ENCODE measurements at regions not wholly inside any gene's neighbourhood (a gene's known extent, or its start where the extent isn't known, plus 50 kb on each side); places are given as distances from the start of the nearest gene placed in this dataset.

DNA sequence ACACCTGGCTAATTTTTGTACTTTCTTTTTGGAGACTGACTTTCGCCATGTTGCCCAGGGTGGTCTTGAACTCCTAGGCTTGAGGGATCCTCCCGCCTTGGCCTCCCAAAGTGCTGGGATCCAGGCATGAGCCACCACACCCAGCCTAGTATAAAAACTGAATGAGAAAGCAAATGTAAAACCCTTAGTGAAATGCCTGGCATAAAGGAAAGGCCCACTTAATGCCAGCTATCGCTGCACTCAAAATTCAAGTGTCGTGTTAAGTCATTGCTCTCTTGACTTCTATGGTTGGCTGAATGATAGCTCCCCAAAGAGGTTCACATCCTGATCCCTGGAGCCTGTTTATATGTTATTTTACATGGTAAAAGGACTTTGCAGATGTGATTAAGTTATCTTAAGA lies 54.4 kb upstream of the PNRC1 start:
- TF ChIP-seq, protein P1, sequence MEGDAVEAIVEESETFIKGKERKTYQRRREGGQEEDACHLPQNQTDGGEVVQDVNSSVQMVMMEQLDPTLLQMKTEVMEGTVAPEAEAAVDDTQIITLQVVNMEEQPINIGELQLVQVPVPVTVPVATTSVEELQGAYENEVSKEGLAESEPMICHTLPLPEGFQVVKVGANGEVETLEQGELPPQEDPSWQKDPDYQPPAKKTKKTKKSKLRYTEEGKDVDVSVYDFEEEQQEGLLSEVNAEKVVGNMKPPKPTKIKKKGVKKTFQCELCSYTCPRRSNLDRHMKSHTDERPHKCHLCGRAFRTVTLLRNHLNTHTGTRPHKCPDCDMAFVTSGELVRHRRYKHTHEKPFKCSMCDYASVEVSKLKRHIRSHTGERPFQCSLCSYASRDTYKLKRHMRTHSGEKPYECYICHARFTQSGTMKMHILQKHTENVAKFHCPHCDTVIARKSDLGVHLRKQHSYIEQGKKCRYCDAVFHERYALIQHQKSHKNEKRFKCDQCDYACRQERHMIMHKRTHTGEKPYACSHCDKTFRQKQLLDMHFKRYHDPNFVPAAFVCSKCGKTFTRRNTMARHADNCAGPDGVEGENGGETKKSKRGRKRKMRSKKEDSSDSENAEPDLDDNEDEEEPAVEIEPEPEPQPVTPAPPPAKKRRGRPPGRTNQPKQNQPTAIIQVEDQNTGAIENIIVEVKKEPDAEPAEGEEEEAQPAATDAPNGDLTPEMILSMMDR (IDR thresholded peaks at IDR 0.05) = no peak
- TF ChIP-seq POLR2A (IDR thresholded peaks at IDR 0.05) (no peak), POLR2AphosphoS5 (IDR thresholded peaks at IDR 0.05) (no peak)

Data from stomach (tissue), 4 donors.